GM19395 (cell line): ENCODE measurements at regions not wholly inside any gene's neighbourhood (a gene's known extent, or its start where the extent isn't known, plus 50 kb on each side); places are given as distances from the start of the nearest gene placed in this dataset.

Experiments used
- ATAC-seq: cut with Tn5 transposase; IDR thresholded peaks from one replicate; pipeline ENCODE4 v1.9.1; 2021; ENCODE audit warnings: mild to moderate bottlenecking, moderate library complexity; ENCODE audit not compliant: unreplicated experiment

DNA sequence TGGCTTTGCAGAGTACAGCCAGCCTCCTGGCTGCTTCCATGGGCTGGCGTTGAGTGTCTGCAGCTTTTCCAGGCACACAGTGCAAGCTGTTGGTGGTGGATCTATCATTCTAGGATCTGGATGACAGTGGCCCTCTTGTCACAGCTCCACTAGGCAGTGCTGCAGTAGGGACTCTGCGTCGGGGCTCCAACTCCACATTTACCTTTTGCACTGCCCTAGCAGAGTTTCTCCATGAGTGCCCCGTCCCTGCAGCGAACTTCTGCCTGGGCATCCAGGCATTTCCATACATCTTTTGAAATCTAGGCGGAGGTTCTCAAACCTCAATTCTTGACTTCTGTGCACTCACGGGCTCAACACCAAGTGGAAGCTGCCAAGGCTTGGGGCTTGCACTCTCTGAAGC lies 1697.3 kb upstream of the MIR17HG start:
- no peak for ATAC-seq

DNA sequence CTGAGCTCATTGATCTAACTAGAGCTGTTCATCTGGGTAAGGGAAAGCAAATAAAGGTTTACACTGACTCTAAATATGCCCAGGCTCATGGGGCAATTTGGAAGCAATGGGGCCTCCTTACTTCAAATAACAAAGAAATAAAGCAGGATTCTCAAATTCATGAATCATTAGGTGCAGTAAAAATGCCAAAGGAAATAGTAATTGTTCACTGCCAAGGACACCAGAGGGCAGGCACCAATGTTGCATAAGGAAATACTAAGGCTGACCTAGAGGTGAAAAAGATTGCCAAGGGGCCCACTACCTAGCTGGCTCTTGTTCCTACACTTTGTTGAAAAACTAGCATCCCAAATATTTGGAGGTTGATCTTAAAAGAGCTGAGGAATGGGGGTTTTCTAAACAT lies 1686.7 kb upstream of the MIR17HG start:
- ATAC-seq, result no peak

DNA sequence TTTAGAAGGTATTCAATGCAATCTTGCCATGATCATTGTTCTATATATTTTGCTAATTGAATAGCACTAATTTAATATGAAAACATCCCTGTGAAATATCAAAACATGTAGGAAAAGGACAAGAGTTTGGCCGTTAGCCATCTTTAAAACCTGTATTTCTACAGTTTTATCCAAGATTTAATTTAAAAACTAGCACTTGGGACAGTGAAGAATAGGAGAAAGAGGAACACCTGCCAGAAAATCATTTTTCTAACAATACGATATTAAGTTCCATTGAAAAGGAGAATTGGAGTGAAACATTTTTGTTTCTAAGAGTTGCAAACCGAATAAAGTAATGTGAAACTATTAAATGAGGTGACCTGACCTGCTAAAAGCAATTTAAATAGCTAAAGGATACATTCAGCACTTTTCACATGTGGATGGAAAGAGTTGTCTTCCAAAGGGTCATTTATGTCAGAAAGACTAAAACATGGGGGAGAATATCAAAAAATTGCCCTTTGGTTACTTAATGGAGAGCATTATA lies 1673.6 kb upstream of the MIR17HG start:
- no peak for ATAC-seq

DNA sequence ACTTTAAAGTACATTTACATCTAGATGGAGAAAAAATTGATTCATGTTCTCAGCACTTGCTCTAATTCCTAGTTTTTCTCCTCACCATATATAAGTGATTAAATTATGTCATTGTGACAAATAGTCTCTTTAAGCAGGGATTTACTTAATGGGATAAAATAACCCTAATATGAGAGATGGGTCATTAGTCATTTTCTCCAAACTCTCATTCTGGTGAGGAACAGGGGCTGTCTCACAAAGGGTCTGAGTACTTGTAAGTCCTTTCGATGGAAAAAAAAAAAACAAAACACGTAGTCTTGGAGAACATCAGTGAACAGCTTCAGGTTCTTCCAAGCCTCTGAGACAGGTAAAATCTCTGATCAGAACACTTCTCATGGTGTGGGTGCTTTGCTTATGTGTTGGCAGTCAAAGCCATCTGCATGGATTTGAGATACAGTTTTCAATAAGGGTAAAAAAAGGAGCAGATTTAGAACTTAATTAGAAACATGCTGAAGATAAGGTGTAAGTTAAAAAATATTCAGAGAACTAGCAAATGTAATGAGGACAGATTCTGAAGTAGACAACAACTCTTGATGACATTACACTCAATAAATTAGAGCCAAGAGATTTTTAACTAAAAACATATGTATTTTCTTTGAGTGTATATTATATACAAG lies 1668.9 kb upstream of the MIR17HG start:
- no peak for ATAC-seq

DNA sequence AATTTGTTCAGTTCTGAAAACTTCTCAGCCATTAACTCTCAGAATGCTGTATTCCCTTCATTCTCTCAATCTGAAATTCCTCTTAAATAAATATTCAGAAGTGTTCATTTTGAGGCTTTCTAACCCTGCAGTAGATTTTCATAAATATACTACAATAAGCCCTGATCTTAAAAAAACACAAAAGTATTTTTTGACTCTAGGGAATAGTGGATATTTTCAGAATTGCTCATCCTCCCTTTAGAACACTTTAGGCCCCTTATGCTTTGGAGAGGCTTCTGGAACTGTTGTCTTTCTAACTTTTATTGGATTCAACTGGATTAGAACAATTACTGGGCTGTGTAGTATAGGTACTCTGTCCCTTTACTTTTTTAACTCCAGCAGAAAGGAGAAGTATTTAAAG lies 1662.6 kb upstream of the MIR17HG start:
- no peak for ATAC-seq

DNA sequence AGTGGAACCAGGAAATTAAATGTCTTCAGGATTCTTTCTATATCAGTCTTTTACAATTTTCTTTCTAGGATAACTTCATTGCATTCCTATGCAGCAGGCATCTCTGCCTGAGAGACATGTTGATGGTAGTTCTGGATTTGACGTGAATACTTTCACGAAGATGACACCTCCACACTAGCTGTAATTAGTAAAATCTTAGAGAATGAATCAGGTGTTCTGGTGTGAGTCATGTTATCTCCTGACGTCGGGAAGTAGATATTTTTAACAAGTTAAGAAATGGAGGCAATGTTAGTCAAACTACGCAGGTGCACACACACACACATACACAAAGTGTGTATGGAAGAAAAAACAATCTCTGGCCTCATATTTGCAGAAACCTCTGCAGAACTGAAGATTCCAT lies 1661.3 kb upstream of the MIR17HG start:
- ATAC-seq, result no peak

DNA sequence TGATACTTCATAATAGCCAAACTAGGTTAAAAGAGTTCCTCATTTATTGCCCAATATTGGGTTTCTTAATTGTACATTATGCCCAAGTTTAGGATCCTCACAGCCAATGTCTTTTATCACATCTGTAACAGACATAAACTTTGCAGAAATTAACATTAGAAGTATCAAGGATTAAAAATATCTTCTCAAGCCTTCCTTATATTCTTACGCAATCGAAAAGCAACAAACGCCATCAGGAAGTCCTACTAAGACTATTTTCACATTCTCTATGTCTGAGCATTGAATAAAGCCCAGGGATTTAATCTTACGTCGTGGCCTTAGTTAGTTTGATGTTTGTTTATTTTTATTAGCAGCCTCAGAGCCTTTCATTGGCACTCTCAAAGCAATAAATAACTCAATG lies 1660.4 kb upstream of the MIR17HG start:
- ATAC-seq, result no peak

DNA sequence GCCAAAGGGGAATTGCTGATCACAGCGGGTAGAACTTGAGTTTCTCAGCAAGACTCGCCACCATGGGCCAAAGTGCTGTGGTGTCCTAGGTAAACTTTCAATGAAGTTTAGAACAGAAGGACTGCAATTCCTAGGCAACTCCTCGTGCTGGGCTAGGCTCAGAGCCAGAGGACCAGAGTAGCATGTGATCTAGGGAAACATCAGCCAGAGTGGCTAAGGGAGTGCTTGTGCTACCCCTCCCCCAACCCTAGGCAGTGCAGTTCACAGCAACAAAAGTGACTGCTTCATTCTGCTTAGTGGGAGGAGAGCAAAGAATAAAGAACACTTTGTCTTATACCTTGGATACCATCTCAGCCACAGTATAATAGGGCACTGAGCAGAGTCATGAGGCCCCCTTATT lies 1658.6 kb upstream of the MIR17HG start:
- ATAC-seq, result no peak

DNA sequence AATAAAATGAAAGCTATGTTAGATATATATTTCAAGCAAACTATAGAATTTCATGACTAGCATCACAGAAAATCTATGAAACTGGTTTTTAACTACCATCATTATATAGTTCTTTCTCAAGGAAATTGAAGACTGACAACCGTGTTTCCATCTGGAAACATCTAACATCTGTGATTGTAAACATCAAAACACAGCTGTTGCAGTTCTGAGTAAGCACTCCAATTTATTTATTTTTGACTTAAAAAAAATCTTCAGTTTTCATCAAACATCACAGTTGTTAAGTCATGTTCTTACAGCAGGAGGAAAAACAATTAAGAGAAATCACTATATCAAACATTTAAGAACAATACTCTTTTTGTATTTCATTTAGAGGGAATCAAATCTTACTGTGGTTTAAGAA lies 1653.0 kb upstream of the MIR17HG start:
- ATAC-seq, result no peak

DNA sequence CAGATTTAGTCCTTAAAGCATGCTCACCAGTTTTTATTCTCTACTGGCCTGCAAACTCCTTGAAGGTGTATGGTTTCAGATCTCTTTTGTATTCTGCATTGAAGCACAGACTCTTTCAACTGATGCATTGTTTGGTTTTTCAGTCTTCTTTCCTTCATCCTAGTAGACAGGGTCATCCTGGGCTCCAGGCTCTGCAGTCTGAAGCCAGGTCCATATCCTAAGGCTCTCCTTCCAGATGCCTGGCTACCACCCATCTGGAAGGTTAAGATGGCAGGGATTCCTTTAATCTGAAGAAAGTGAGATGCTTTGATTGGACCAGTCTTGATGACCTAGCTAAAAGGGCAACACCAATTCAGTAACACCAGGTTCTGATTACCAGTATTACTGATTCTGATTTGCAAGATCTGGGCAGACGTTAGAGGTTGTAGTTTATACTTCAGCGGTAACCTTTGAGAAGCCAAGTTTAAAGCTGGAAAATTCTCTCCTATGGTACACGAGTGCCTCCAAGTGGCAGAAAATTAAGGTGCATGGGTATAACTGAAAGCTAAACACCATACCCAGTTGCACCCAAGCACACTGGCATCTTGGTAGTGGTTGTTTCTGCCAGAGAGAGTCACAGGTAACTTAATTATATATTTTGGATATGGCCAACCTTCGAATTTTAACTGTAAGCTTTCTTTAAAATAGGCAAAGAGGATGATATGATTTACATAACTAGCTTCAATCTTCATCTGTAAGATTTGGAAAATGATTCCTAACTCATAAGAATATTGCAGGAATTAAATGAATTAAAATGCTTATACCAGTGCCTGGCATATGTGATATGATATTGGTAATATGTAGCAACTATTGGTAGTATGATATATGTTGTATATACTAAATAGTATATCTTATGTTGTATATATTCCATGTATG lies 1651.9 kb upstream of the MIR17HG start:
- no peak for ATAC-seq

DNA sequence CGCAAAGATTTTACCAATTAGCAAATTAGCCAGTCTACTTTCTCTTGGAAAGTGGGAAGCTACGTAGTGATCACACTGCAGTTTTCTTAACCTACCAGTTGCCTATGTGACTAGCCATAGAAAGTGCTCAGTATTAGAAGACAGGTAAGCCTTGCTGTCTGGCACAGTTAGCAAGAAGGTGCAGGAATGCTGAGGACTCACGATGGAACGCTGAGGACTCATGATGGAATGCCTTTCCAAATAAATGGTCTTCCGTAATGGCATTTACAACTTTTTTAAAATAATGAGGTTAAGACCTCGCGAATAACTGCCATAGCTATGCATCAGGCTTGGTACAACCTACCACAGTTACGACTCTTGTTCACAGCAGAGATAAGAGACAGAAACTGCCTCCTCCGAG lies 1645.6 kb upstream of the MIR17HG start:
- ATAC-seq, result no peak

DNA sequence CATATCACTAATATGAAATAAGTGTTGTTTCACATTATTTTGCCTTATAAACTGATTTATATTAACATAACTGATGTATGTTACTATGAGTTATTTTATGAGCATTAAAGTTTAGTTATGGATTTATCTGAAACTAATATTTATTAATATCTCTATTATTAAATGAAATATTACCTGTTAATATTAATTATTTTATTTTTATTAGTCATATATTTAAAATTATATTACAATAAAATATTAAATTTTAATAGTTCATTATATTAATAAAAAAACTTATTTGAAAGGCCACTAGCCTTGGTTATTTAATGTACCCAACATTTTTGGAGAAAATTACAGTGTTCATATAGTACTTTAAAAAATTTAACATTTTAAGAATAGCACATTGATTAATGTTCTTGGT lies 1643.4 kb upstream of the MIR17HG start:
- ATAC-seq, result no peak

DNA sequence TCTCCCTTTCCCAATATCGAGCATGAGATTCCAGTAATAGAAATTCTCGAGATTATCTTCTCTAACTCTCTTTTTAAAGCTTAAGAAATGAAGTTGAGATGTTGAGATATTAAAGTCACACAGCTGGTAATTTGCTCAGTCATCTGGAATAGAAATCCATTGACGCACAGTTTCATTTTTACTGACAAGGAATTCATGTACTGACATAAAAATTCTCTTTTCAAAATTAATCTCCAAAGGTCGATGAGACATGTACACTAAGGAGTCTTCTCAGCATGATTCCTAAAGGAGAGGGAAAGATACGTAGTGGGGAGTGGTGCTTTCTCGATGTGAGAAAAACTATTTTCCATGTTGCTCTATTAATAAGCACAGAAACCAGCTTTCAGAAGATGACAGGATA lies 1639.5 kb upstream of the MIR17HG start:
- ATAC-seq, result no peak

DNA sequence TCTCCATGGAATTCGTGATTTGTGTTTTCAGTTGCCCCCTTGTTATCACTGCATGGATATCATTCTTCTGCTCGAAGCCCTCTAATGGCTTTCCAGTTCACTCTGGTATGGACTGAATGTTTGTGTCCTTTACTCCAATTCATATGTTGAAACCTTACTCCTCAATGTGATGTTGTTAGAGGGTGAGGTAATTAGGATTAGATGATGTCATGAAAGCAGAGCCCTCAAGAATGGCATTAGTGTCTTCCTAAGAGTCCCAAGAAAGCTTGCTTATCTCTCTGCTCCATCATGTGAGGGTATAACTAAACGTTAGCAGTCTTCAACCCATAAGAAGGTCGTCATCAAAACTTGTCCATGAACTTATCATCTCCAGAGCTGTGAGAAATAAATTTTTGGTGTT lies 1626.3 kb upstream of the MIR17HG start:
- no peak for ATAC-seq

DNA sequence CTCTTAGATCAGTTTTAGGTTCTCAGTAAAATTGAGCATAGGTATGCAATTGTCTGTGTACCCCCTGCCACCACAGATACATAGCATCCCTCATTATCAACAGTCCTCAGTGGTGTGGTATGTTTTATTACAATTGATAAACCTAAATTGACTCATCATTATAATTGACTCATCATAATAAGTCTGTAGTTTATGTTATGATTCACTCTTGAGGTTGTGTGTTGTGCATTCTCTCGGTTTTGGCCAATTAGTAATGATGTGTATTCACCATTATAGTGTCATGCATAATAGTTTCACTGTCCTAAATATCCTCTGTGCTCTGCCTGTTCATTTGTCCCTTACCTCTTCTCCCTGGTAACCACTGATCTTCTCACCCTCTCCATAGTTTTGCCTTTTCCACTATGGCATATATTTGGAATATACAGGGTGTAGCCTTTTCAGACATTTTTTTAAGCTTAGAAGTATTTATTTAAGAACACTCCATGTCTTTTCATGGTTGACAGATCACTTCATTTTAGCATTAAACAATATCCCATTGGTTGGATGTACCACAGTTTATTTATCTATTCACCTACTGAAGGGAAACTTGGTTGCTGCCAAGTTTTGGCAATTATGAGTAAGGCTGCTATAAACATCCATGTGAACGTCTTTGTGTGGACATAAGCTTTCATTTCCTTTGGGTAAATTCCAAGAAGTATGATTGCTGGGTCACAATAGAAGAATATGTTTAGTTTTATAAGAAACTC lies 1620.6 kb upstream of the MIR17HG start:
- no peak for ATAC-seq

DNA sequence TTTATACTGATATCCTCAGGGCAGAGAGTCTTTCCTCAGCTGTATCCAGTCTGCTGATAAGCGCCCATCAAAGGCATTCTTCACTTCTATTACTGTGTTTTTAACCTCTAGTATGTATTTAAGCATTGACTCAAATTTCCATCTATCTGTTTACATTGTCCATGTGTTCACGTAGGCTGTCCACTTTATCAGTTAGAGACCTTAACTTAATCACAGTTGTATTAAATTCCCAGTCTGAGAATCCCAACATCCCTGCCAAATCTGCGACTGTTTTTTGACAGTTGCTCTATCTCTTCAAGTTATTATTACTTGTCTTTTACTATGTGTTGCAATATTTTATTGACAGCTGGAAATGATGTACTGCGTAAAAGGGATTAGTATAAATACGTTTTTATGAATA lies 1613.7 kb upstream of the MIR17HG start:
- ATAC-seq, result no peak

DNA sequence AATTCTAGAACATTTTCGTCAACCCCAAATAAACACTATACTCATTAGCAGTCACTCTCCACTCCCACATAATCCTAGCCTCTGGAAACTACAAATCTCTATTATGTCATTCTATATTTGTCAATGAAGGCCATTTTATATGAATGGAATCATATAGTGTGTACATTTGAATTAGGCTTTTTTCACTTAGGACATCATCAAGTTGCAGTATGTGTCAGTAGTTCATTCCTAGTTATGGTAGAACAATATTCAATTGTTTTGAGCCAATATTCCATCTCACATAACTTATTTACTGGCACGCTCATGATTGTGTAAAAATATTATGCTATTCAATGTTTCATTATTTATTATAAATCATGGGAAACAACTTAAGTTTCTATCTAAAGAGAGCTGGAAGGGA lies 1610.4 kb upstream of the MIR17HG start:
- no peak for ATAC-seq

DNA sequence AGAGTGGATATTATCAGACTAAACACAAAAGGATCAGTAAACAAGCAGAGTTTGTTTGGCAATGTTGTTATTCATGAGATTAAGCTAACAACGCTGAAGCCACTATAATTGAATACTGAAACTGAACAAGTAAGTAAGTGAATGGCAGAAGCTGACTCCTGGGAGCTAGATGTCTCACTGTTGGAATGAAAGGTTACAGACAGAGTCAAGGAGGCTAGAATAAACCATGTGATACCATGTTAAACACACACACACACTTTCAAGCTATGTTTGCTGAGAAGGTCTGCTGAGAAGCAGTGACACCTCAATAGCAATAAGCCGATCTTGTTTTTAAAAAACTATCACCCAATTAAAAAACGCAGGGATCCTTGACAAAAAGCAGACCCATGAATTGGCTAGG lies 1609.4 kb upstream of the MIR17HG start:
- ATAC-seq, result no peak

DNA sequence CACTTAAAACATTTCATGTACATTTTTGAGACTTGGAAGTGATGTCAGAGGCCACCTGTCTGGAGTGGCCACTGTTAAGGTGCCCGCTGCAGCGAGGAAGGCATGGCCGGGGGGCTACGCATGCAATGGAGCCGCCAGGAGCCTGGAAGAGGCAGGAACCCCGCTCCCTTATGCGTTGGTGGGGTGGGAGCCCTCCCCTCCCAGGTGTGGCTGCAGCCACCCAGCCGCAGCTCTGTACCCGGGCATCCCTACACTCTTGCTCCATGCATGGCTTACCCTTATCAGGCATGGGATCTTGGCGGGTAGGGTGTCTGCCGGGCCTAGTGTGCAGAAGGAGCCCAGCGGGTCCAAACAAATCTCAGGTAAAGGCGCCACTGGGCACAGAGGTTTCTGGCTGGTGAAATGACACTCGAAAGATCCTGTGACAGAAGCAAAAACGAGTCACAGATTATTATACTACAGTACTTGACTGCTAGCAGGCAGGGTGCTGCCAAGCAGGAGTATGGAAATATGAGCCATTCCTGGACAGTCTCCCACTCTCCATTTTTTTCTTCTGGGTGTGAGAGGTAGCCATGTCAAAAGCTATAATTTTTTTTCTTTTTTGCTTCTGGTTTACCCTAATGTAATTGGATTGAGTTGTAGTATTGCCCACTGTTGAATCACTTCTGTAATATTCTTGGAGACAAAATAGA lies 1606.3 kb upstream of the MIR17HG start:
- ATAC-seq, result no peak

DNA sequence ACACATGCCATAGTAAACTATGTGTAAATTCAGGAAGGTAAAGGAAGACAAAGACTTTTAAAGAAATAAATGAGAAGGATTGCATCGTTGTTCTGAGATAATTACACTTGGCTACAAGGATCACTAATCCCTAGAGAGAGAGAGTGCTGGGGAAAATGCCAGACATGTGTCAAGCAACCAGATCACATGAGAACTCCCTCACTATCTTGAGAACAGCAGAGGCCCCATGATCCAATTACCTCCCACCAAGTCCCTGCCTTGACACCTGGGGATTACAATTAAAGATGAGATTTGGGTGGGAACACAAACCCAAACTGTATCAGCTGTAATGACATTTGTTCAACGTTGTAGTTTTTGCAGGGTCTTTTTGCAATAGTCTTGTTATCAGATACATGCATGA lies 1600.9 kb upstream of the MIR17HG start:
- no peak for ATAC-seq

DNA sequence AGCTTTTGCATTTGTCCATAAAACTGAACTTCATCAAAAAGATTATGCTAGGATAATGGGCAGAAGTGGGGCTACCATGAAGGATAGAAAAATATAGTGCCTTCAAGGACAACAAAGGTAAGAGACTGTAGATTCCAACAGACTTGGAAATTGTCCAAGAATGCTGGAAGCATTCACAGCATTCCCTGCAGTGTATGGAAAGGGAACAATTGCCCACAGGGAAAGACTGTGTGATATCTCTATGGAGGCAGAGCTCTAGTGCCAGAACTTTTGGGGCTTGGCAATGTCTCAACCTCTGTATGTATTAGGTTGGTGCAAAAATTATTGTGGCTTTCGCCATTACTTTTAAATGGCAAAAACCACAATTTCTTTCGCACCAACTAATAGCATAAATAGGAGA lies 1598.8 kb upstream of the MIR17HG start:
- ATAC-seq, result no peak
